ENCODE measurements at regions not wholly inside any gene's neighbourhood (a gene's known extent, or its start where the extent isn't known, plus 50 kb on each side); places are given as distances from the start of the nearest gene placed in this dataset.
"Not testable (repeated sequence)": the region's sequence is repeated elsewhere in the genome, so short reads cannot be mapped to it uniquely, and the experiment has no call there.

DNA sequence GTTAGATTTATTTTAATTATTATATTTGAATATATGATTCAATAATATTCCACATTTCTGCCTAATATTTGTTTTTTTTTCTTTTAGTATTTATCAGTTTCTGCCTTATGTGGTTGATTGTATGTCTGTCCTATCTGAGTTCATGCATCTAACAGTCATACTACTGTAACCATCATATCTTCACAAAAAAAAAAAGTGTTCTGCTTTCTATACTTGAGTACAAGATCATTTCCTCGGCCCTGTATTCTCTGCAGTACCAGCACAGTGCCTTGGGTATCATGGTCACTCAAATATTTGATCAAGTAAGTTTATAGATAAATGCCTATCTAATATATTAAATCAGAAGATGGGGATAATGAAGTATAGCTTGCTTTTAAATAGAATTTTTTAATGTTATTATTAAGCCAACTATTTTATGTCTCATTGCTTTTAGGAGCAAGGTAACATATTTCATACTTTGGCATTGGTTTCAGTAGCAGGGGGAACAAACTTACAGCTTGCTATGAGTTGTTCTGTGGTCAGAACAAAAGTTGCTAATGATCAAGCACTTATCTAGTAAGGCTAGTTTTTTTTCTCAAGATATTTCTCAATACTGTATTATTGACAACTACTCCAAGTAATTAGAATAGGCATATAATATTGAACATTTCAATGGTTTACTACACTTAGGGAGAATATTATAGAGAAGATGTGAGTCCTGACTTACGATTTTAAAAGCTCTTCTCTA is 290.5 kb upstream of the FBXO33 start:
- ATAC-seq = no peak

DNA sequence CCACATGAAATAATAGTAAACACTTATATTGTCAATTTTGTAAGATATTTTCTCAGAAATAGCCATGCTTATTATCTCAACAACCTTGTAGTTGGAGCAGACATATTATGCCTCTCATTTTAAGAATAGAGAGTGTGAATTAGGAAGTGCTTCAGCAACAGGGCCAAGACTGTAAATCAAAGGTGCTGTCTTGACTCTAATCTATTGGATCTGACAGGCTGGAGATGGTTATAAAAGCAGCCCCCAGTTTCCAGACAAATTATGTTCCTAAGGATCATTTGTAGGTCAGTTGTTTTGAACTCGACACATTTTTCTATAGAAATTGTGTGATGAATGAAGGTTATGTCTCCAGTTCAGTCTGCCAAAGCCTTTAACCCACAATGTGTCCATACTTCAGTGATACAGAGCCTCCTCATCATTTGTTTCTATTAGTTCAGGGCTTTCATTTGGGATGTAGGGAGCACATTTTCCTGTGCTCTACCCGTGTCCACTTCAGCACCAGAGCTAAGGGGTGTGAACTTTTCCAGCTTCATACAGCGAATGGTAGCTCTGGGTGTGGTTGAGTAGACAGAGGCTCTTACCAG is 284.8 kb upstream of the FBXO33 start:
- no peak for ATAC-seq

DNA sequence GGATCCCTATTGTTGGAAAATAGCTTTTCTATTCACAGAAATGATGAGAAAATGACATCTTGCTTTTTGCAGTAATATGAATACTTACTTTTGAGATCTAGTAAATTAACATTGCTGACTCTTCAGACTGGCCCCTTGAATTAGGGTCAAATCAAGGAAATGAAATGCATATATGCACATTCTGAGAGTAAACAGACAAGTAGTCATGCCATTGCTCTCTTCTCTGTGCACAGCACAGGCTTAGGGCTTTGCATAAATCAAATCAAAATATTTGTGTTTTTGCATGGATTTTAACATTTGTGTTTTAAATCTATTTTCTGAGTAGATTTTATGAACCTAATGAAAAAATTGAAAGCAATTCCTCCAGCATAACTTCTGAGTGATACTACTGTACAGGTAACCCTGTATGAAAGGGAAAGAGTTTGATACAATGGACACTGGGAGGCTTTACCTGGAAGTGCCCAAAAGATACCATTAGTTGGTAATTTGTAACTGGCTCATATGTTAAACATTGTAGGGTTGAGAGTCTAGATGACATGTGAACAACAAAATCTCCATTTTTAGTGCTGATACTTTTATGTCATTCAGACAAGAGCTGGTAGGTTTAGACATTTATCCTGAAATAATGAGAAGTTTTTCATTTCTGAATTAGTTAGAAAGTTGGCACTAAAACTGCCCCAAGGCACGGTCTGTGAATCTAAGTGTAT is 280.2 kb upstream of the FBXO33 start:
- no peak for ATAC-seq

GRCh38 chr14:39704594-39704993 is 272.4 kb upstream of the FBXO33 start:
- no peak for ATAC-seq

DNA sequence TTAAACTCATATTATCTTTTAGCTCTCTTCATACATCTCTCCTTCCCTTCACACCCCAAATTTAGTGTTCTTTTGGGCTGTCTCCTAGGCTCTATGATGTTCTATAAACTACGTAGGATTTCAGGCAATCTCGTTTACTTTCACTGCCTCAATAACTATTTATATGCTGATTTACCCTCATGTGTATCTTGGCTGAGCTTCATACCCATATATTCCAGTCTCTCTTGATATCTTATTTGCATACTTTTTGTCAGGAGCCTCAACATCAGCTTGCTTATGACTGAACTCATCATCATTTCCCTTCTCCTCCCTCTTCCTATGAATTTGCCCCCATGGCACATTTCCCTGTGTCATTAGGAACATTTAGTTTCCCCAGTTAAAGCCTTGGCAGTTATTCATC is 262.1 kb upstream of the FBXO33 start:
- ATAC-seq = no peak

- no peak for ATAC-seq
These were observed 251.5 kb upstream of the FBXO33 start for GRCh38 chr14:39683691-39684260.

DNA sequence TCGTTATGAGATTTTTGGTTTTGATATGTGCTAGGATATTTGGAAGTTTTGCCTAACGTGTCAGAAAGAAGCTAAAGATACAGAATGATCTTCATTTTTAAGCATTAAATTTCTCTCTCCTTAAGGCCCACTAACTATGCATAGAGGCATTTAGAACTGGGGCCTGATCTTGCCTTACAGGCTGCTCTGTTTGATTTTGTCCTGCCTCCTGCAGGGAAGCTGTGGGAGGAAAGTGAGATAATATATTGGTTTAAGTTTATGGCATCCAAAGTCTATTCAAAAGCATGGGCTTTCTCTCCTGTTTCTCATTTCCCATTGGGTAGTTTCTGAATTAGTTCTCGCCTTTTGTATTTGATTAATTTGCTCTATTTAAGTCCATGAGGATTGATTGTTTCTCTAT is 250.3 kb upstream of the FBXO33 start:
- ATAC-seq = no peak

DNA sequence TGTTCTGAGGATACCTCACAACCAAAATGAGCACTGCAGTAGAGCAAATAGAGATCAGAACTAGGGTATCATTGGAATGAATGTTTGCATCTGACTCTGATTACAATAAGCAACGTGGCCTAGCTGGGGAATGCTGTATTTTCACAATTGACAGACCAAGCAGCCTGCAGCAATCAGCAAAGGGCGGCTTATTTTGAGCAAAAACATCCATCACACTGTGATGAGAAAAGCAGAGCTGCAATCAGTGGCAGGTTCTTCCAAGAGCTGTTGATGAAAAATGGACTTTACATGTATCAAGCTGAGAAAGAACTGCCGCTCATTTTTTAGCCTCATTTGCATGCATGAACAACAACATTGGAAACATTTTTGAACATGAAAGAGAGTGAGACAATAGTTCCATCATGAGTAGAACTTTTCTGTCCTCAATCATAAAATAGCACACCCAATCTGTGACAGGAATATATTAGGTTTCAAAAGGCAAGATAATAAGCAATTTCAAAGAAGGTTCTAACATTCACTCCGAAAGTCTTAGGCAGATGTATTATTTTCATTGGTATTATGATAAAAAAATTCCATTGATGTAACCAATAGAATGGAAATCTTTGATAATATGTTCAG is 249.7 kb upstream of the FBXO33 start:
- peak in 1 of 2 donors; percentile 17 for ATAC-seq

- ATAC-seq = no peak
These were observed 248.5 kb upstream of the FBXO33 start for GRCh38 chr14:39680777-39681176.

DNA sequence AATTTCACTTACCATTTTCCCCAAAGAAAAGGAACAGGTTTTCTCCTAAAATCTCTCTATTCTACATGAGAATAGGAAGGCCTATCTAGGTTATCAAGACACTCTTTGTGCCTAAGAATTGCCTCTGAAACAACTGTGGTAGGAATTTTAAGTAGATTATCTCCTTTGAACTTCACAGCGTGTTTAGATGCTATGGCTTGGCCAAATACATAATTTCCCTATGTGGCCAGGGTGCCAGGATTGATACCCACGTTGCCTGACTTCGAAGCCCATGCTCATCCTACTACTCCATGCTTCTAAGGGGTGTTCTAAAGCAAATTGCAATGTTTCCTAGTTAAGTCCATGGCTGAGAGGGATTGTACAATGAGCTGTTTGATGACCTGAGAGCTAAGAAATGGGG is 241.5 kb upstream of the FBXO33 start:
- ATAC-seq = no peak

- ATAC-seq = peak in 1 of 2 donors; percentile 6
These were observed 241.1 kb upstream of the FBXO33 start for GRCh38 chr14:39673270-39673711.

GRCh38 chr14:39668449-39668848 is 236.2 kb upstream of the FBXO33 start:
- ATAC-seq = no peak

GRCh38 chr14:39666386-39666785 is 234.2 kb upstream of the FBXO33 start:
- no peak for ATAC-seq

- ATAC-seq = no peak
These were observed 232.8 kb upstream of the FBXO33 start for GRCh38 chr14:39665075-39665475.

GRCh38 chr14:39664646-39665045 is 232.4 kb upstream of the FBXO33 start:
- ATAC-seq = no peak

GRCh38 chr14:39641224-39641623 is 209.0 kb upstream of the FBXO33 start:
- no peak for ATAC-seq

- not testable (repeated sequence) for ATAC-seq
These were observed 206.8 kb upstream of the FBXO33 start for GRCh38 chr14:39639009-39639408.

GRCh38 chr14:39628087-39628486 is 195.9 kb upstream of the FBXO33 start:
- ATAC-seq = no peak

DNA sequence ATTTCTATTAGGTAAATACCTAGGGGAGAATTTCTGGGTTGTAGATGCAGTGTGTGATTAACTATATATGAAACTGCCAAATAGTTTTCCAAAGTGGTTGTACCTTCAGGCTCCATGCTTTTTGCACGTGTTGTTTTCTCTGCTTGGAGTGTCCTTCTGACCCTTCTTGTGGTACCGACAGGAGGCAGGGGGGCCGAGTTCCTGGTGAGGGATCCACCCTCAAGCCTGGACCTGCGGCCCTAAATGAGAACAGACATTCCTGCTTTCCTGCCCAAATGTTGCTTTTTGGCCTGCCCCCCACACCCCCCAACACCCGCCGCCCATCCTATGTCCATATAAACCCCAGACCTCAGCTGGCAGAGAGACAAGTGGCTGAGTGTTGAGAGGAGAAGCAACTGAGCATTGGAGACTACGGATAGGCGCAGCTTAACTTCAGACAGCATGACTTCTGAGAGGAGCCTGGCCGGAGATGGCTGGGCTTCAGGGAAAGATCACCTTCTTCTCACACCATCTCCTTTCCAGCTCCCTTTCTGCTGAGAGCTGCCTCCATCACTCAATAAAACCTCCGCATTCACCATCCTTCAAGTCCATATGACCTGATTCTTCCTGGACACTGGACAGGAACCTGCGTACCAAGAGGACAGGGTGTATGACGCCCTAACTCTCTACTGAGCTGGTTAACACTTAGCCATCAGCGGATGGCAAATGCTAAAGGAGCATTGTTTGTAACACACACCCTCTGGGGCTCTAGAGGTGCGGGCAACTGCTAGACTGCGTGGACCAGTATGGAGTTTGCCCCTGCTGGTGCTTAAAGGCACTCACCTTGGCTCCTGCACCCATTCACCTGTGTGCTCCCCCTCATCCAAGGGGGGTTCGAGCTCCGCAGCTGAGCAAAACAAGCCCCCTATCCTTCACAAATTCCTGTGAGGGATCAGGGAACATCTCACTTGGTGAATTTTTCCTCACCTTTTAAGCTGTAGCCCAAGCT is 194.7 kb upstream of the FBXO33 start:
- no peak for ATAC-seq

- no peak for ATAC-seq
These were observed 189.4 kb upstream of the FBXO33 start for GRCh38 chr14:39621678-39622077.

DNA sequence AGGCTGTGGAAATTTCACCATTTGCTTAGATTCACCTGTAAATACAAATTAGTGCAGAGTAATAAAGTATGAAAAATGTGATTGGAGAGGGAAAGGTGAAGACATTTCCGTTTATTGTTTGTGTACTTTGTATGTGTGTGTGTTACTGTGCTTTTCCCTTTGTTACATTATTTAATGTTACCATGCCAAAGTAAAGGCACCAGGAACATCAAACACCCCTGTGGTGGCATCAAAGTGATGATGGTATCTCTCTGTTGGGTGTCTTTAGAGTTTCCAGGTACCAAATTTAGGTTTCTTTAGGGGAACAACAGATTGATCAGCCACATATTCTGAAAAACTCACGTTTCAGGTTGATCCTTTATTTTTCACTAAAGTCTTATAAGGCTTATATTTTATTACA is 189.0 kb upstream of the FBXO33 start:
- no peak for ATAC-seq

DNA sequence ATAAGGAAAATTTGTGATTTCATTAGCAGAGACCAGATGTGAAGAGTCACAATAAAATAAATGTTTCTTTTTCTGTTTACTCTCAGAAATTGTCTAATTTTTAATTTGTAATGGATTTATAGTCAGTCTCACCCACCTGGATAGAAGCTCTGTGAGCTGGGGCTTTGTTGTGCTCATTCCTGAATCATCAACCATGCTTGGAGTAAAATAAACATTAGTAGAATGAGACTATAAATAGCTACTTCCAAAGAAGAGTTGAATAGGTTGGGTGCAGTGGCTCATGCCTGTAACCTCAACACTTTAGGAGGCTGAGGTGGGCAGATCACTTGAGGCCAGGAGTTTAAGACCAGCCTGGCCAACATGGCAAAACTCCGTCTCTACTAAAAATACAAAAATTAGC is 185.3 kb upstream of the FBXO33 start:
- no peak for ATAC-seq
